ENCODE measurements at regions not wholly inside any gene's neighbourhood (a gene's known extent, or its start where the extent isn't known, plus 50 kb on each side); places are given as distances from the start of the nearest gene placed in this dataset.
"Not testable (repeated sequence)": the region's sequence is repeated elsewhere in the genome, so short reads cannot be mapped to it uniquely, and the experiment has no call there.

- DNase-seq (ENCODE audit: low read depth, low spot score) = no peak
Observed at GRCh38 chr10:100661520-100661919, 83.9 kb upstream of the PAX2 start.

- DNase-seq (ENCODE audit: low read depth, low spot score) = no peak
Observed at GRCh38 chr10:100662067-100662466, 83.3 kb upstream of the PAX2 start.

- no peak for DNase-seq (ENCODE audit: low read depth, low spot score)
Observed at GRCh38 chr10:100664316-100665149, 80.8 kb upstream of the PAX2 start.

GRCh38 chr10:100666634-100667033 lies 78.7 kb upstream of the PAX2 start:
- DNase-seq (ENCODE audit: low read depth, low spot score) = not testable (repeated sequence)

GRCh38 chr10:100669616-100670015 lies 75.8 kb upstream of the PAX2 start:
- no peak for DNase-seq (ENCODE audit: low read depth, low spot score)

GRCh38 chr10:100670368-100670767 lies 75.0 kb upstream of the PAX2 start:
- DNase-seq (ENCODE audit: low read depth, low spot score) = no peak

- peak; percentile 26 for DNase-seq (ENCODE audit: low read depth, low spot score)
Observed at GRCh38 chr10:100670828-100671479, 74.4 kb upstream of the PAX2 start.

GRCh38 chr10:100672199-100672598 lies 73.2 kb upstream of the PAX2 start:
- no peak for DNase-seq (ENCODE audit: low read depth, low spot score)

- DNase-seq (ENCODE audit: low read depth, low spot score) = no peak
Observed at GRCh38 chr10:100677290-100677945, 68.0 kb upstream of the PAX2 start.

- no peak for DNase-seq (ENCODE audit: low read depth, low spot score)
Observed at GRCh38 chr10:100679327-100679726, 66.1 kb upstream of the PAX2 start.

- DNase-seq (ENCODE audit: low read depth, low spot score) = no peak
Observed at GRCh38 chr10:100683004-100683403, 62.4 kb upstream of the PAX2 start.

- DNase-seq (ENCODE audit: low read depth, low spot score) = no peak
Observed at GRCh38 chr10:100683545-100684300, 61.7 kb upstream of the PAX2 start.

GRCh38 chr10:100684688-100685235 lies 60.6 kb upstream of the PAX2 start:
- DNase-seq (ENCODE audit: low read depth, low spot score) = no peak

- DNase-seq (ENCODE audit: low read depth, low spot score) = no peak
Observed at GRCh38 chr10:100685331-100685730, 60.1 kb upstream of the PAX2 start.

GRCh38 chr10:100687143-100688003 lies 58.0 kb upstream of the PAX2 start:
- DNase-seq (ENCODE audit: low read depth, low spot score) = no peak

GRCh38 chr10:100688201-100688600 lies 57.2 kb upstream of the PAX2 start:
- no peak for DNase-seq (ENCODE audit: low read depth, low spot score)

GRCh38 chr10:100693821-100694220 lies 51.6 kb upstream of the PAX2 start:
- DNase-seq (ENCODE audit: low read depth, low spot score) = no peak

All from activated CD4-positive, CD25-positive, alpha-beta regulatory T cell treated with anti-CD3 and anti-CD28 coated beads, Interleukin-2, amount 50 U/mL, for 16 hours (primary cell).